Esophagus squamous epithelium (tissue), 5 donors: ENCODE measurements at regions not wholly inside any gene's neighbourhood (a gene's known extent, or its start where the extent isn't known, plus 50 kb on each side); places are given as distances from the start of the nearest gene placed in this dataset.

Experiments used
- DNase-seq: peaks from one replicate; lab custom pipeline; 2025; lab: John Stamatoyannopoulos, UW
- H3K27ac ChIP-seq, 4 donors: fragments of 200-600 bp; sonication (generic); one replicate each; pipeline ENCODE4 v1.5.1; 2016 to 2019; ENCODE audit warnings: mild to moderate bottlenecking in 1 of 4
- H3K27me3 ChIP-seq, 4 donors: fragments of 200-600 bp; sonication (generic); 1 replicate in 3 of 4; 2 replicates in 1 of 4; pipeline versions ENCODE4 v1.5.1 to v1.6.0; 2017 to 2021; ENCODE audit warnings: antibody characterized with exemption in 1 of 4
- H3K36me3 ChIP-seq, 3 donors: fragments of 200-600 bp; sonication (generic); one replicate each; pipeline ENCODE4 v1.5.1; 2016 to 2019
- H3K4me1 ChIP-seq, 3 donors: fragments of 200-600 bp; sonication (generic); one replicate each; pipeline ENCODE4 v1.5.1; 2017 to 2019
- H3K4me3 ChIP-seq, 4 donors: fragments of 200-600 bp; sonication (generic); 1 replicate in 3 of 4; 2 replicates in 1 of 4; pipeline ENCODE4 v1.5.1; 2016 to 2019; ENCODE audit warnings: mild to moderate bottlenecking in 2 of 4, moderate library complexity in 1 of 4
- H3K9me3 ChIP-seq, 3 donors: fragments of 200-600 bp; sonication (generic); one replicate each; pipeline ENCODE4 v1.5.1; 2016 to 2019
- POLR2A ChIP-seq, 4 donors: fragments of 450-650 bp; IDR thresholded peaks; one replicate each; pipeline ENCODE4 v1.6.1; 2017; ENCODE audit warnings: antibody characterized with exemption in 4 of 4, mild to moderate bottlenecking in 4 of 4, moderate library complexity in 3 of 4
- WGBS, 2 donors: methylation state at CpG; one replicate each; pipeline ENCODE4 v1.1.5; 2018; 5-methylcytosine and 5-hydroxymethylcytosine counted together
- intact Hi-C: fragments of 100-400 bp; cut with DNase I; formaldehyde crosslinking; loops from one replicate; pipeline ENCODE4 v1.15.0; 2022
- TF ChIP-seq, protein P1 (sequence below), 6 experiments: fragments of 450-650 bp in 4 of 6; fragments of 200-600 bp in 2 of 6; sonication (generic) in 2 of 6; IDR thresholded peaks; one replicate each; pipeline ENCODE4 v1.5.1; 2016 to 2019; ENCODE audit warnings: antibody characterized with exemption in 6 of 6, mild to moderate bottlenecking in 4 of 6, moderate library complexity in 4 of 6
- donor health status: DM: yes; HTN: yes; CAD: no.

DNA sequence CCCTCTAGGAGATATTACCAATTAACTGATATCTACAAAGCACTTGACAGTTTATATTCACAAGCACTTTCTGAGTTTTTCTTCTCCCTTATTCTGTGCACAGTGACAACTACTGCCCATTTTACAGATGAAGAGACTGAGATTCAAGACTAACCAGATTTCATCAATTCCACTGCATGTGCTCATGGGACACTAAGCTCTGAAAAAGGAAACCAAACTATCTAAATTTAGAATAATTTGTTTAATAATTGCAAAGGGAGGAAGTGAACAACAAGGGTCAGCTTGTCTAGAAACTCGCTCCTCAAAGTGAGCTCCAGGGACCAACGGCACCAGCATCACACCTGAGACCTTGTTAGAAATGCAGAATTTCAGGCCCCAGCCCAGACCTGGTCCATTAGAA, 50.8 kb upstream of the MYLIP start:
- Histone ChIP-seq H3K4me3 (no peak overlapping the region), H3K4me1 (peaks cover 0 to 37% (median 0%) of the 10 kb centered on the region in 3 donors), H3K36me3 (no peaks in the 10 kb centered on the region), H3K27ac (no peak overlapping the region), H3K27me3 (peaks cover 0 to 6% (median 0%) of the 10 kb centered on the region in 4 donors), H3K9me3 (no peaks in the 10 kb centered on the region)
- WGBS, 2 donors: 77 to 93% methylated on average over 2 of the region's 2 CpGs
- intact Hi-C loops: no loop called here
- TF ChIP-seq, protein P1, sequence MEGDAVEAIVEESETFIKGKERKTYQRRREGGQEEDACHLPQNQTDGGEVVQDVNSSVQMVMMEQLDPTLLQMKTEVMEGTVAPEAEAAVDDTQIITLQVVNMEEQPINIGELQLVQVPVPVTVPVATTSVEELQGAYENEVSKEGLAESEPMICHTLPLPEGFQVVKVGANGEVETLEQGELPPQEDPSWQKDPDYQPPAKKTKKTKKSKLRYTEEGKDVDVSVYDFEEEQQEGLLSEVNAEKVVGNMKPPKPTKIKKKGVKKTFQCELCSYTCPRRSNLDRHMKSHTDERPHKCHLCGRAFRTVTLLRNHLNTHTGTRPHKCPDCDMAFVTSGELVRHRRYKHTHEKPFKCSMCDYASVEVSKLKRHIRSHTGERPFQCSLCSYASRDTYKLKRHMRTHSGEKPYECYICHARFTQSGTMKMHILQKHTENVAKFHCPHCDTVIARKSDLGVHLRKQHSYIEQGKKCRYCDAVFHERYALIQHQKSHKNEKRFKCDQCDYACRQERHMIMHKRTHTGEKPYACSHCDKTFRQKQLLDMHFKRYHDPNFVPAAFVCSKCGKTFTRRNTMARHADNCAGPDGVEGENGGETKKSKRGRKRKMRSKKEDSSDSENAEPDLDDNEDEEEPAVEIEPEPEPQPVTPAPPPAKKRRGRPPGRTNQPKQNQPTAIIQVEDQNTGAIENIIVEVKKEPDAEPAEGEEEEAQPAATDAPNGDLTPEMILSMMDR (IDR thresholded peaks at IDR 0.05): no peak
- TF ChIP-seq POLR2A (IDR thresholded peaks at IDR 0.05): no peak
- DNase-seq: no peak

DNA sequence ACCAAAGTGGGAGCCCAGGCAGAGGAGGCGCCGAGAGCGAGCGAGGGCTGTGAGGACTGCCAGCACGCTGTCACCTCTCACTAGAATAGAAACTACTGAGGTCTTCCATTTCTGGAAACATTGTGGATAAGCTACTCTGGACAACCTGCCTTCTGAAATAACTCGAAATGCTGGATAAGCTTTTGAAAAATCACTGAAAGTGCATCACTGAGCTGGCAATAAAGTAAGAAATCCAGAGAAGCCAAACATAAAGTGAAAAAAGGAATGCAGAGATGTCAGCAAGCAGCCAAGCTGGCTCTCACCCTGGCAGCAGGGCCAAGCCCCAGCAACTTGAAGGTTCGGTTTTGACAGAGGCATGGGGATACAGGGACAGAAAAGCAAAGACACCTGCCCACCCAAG, 59.2 kb upstream of the MYLIP start:
- WGBS, 2 donors: 67 to 90% methylated on average over 1 to 6 of the region's 7 CpGs
- H3K9me3 ChIP-seq: no peaks in the 10 kb centered on the region
- intact Hi-C loops: no loop called here
- no peak overlapping the region for H3K4me3 ChIP-seq
- no peak for DNase-seq
- H3K36me3 ChIP-seq: no peaks in the 10 kb centered on the region
- H3K4me1 ChIP-seq: peaks cover 0 to 13% (median 0%) of the 10 kb centered on the region in 3 donors
- TF ChIP-seq, protein P1 (IDR thresholded peaks at IDR 0.05): no peak
- no peak for TF ChIP-seq POLR2A (IDR thresholded peaks at IDR 0.05)
- H3K27ac ChIP-seq: no peak overlapping the region
- no peaks in the 10 kb centered on the region for H3K27me3 ChIP-seq

DNA sequence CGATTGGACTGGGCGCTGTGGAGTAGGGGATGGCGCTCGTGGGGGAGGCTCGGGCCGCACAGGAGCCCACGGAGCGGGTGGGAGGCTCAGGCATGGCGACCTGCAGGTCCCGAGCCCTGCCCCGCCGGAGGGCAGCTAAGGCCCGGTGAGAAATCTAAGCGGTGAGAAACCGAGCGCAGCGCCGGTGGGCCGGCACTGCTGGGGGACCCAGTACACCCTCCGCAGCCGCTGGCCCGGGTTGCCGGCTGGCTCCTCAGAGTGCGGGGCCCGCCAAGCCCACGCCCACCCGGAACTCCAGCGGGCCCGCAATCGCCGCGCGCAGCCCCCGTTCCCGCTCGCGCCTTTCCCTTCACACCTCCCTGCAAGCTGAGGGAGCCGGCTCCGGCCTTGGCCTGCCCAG, 59.7 kb upstream of the MYLIP start:
- no peaks in the 10 kb centered on the region for H3K27me3 ChIP-seq
- H3K4me3 ChIP-seq: no peak overlapping the region
- WGBS, 2 donors: 88 to 98% methylated on average over 9 to 11 of the region's 39 CpGs
- no peak for TF ChIP-seq POLR2A (IDR thresholded peaks at IDR 0.05)
- TF ChIP-seq, protein P1 (IDR thresholded peaks at IDR 0.05): no peak
- intact Hi-C loops: no loop called here
- H3K36me3 ChIP-seq: no peaks in the 10 kb centered on the region
- no peak overlapping the region for H3K27ac ChIP-seq
- H3K4me1 ChIP-seq: peaks cover 0 to 13% (median 0%) of the 10 kb centered on the region in 3 donors
- H3K9me3 ChIP-seq: no peaks in the 10 kb centered on the region
- no peak for DNase-seq

DNA sequence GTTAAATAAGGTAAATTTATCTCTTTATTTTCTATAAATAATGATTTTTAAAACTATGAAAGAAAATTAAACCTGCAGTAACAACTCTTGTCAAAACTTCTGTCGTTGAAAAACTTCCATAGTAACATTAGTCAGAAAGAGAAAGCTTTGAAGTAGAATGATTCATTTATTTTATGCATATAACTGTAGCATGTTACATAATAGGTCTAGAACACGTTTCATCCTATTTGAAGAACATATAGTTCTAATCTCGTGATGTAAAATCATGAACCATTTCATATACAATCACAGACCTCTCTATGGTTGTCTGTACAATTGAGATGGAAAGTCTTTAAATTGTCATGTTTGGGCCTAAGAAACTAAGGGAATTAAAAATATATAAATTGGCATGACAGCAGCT, 61.3 kb upstream of the MYLIP start:
- 34 to 44% methylated on average over 3 of the region's 3 CpGs for WGBS, 2 donors
- no peak for TF ChIP-seq POLR2A (IDR thresholded peaks at IDR 0.05)
- TF ChIP-seq, protein P1 (IDR thresholded peaks at IDR 0.05): no peak
- DNase-seq: no peak

DNA sequence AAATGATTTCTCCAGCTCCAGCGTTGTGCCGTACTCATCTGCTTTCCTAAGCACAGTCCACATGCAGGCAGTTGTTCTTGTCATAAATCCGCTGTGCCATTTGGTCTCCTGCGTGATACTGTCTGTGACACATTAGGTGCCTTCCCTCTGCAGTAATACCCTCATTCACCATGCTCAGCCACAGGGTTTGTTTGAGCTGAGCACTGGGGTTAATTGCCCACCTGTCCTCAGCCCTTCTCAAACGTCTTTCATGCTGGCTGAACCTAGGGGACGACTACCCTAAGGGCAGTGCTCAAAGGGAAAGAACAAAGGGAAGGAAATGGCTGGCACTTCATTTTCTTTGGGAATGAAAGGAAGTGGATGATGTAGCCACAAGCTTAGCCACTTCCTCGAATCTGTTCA, 64.2 kb upstream of the MYLIP start:
- WGBS, 2 donors: 46 to 66% methylated on average over 6 to 7 of the region's 7 CpGs
- Histone ChIP-seq H3K36me3 (no peaks in the 10 kb centered on the region), H3K4me1 (peaks cover 0 to 13% (median 0%) of the 10 kb centered on the region in 3 donors), H3K9me3 (no peaks in the 10 kb centered on the region), H3K4me3 (no peak overlapping the region), H3K27ac (no peak overlapping the region), H3K27me3 (no peaks in the 10 kb centered on the region)
- intact Hi-C loops: no loop called here
- no peak for DNase-seq
- no peak for TF ChIP-seq POLR2A (IDR thresholded peaks at IDR 0.05)
- TF ChIP-seq, protein P1 (IDR thresholded peaks at IDR 0.05): no peak

More for the DNA sequence above, 61.3 kb upstream of the MYLIP start:
- H3K27ac ChIP-seq: peak overlapping the region in 1 of 4 donors; percentile 46
- H3K9me3 ChIP-seq: no peaks in the 10 kb centered on the region
- H3K4me3 ChIP-seq: no peak overlapping the region
- H3K36me3 ChIP-seq: no peaks in the 10 kb centered on the region
- no peaks in the 10 kb centered on the region for H3K27me3 ChIP-seq
- peaks cover 0 to 13% (median 0%) of the 10 kb centered on the region in 3 donors for H3K4me1 ChIP-seq
- intact Hi-C loops: no loop called here
